SU-DHL-6 (cell line): ENCODE measurements at regions not wholly inside any gene's neighbourhood (a gene's known extent, or its start where the extent isn't known, plus 50 kb on each side); places are given as distances from the start of the nearest gene placed in this dataset.

ENCODE experiments used
- H2AFZ ChIP-seq: fragments of 200-600 bp; sonication (generic); 2 replicates; pipeline ENCODE4 v1.6.1; 2014; ENCODE audit warnings: low read depth, mild to moderate bottlenecking, moderate library complexity, mixed read lengths, antibody characterized with exemption, low read length; ENCODE audit not compliant: severe bottlenecking
- H3F3A ChIP-seq: fragments of 200-600 bp; shearing (Covaris generic); 2 replicates; pipeline ENCODE4 v1.6.0; 2016; ENCODE audit warnings: antibody characterized with exemption, mild to moderate bottlenecking; ENCODE audit not compliant: insufficient read depth
- H3K27ac ChIP-seq: fragments of 200-600 bp; sonication (generic); 2 replicates; pipeline ENCODE4 v1.5.1; 2016; ENCODE audit warnings: low read depth, mild to moderate bottlenecking, low read length, moderate library complexity, mixed read lengths
- H3K27me3 ChIP-seq: fragments of 200-600 bp; sonication (generic), shearing (Covaris generic); 2 replicates; pipeline ENCODE4 v1.6.0; 2014; ENCODE audit warnings: mild to moderate bottlenecking, low read length
- H3K36me3 ChIP-seq: fragments of 200-600 bp; sonication (generic); 2 replicates; pipeline ENCODE4 v1.6.1; 2014; ENCODE audit warnings: mild to moderate bottlenecking, low read length, mixed read lengths
- H3K4me2 ChIP-seq: fragments of 300-600, 200-600 bp; shearing (Covaris generic), sonication (generic); 2 replicates; pipeline ENCODE4 v1.6.0; 2014; ENCODE audit warnings: low read length, low read depth, mild to moderate bottlenecking; ENCODE audit not compliant: poor library complexity, severe bottlenecking
- H3K4me3 ChIP-seq: fragments of 200-600 bp; sonication (generic); 2 replicates; pipeline ENCODE4 v1.5.1; 2014; ENCODE audit warnings: antibody characterized with exemption, low read length, mild to moderate bottlenecking, mixed read lengths; ENCODE audit not compliant: insufficient read depth, poor library complexity, severe bottlenecking
- H3K79me2 ChIP-seq: fragments of 200-600 bp; sonication (generic); 2 replicates; pipeline ENCODE4 v1.6.1; 2014; ENCODE audit warnings: mild to moderate bottlenecking, low read length, moderate library complexity; ENCODE audit not compliant: insufficient read depth
- H3K9ac ChIP-seq: fragments of 200-600 bp; sonication (generic); 2 replicates; pipeline ENCODE4 v1.7.0; 2014; ENCODE audit warnings: mild to moderate bottlenecking, low read length
- H3K9me2 ChIP-seq: fragments of 200-600 bp; sonication (generic); replicated peaks from 2 replicates; pipeline ENCODE4 v1.6.1; 2014; ENCODE audit warnings: low read length; ENCODE audit not compliant: insufficient read depth
- H3K9me3 ChIP-seq: fragments of 200-600 bp; sonication (generic); 2 replicates; pipeline ENCODE4 v1.6.1; 2014; ENCODE audit warnings: low read length, mixed read lengths; ENCODE audit not compliant: insufficient read depth
- H4K20me1 ChIP-seq: fragments of 200-600 bp; sonication (generic); 2 replicates; pipeline ENCODE4 v1.6.1; 2014; ENCODE audit warnings: low read depth, mild to moderate bottlenecking, antibody characterized with exemption, low read length, moderate library complexity, mixed read lengths
- EZH2phosphoT487 ChIP-seq: fragments of 200-600 bp; sonication (generic), shearing (Covaris generic); conservative IDR thresholded peaks from 2 replicates; pipeline ENCODE4 v1.6.1; 2018; ENCODE audit warnings: mild to moderate bottlenecking, antibody characterized with exemption, low read length, moderate library complexity, mixed read lengths
- TF ChIP-seq, protein P1 (sequence below): fragments of 200-600 bp; sonication (generic); IDR thresholded peaks from one replicate; pipeline ENCODE4 v1.5.1; 2017; ENCODE audit warnings: antibody characterized with exemption, mild to moderate bottlenecking, low read length, moderate library complexity; ENCODE audit not compliant: insufficient read depth, poor library complexity, severe bottlenecking

DNA sequence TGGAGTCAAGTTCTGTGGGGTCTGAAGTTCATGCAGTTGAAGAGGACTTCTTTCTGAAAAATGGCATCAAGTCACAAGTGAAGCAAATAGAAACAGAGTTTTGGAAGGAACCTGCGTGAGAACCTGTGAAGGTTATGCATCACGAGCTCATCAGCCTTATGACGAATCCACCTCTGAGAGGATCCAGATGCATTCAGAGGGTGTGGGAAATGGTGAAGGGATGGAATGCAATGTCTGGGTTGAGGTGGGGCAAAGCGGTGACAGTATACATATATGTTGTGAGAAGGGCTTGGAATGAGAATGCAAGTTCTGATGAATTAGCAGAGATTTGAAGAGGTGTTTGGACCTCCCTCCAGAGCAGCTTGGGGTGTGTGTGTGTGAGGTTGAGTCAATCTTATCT is 382.1 kb upstream of the TBL1XR1 start:
- no peaks in the 10 kb centered on the region for H3K27me3 ChIP-seq
- H3K79me2 ChIP-seq = no peaks in the 10 kb centered on the region
- no peak overlapping the region for H3K4me2 ChIP-seq
- no peak overlapping the region for H3K9ac ChIP-seq
- H3K36me3 ChIP-seq = no peaks in the 10 kb centered on the region
- no peaks in the 10 kb centered on the region for H3F3A ChIP-seq
- no peak overlapping the region for H3K4me3 ChIP-seq
- H4K20me1 ChIP-seq = no peaks in the 10 kb centered on the region
- TF ChIP-seq EZH2phosphoT487 = no peak
- TF ChIP-seq, protein P1, sequence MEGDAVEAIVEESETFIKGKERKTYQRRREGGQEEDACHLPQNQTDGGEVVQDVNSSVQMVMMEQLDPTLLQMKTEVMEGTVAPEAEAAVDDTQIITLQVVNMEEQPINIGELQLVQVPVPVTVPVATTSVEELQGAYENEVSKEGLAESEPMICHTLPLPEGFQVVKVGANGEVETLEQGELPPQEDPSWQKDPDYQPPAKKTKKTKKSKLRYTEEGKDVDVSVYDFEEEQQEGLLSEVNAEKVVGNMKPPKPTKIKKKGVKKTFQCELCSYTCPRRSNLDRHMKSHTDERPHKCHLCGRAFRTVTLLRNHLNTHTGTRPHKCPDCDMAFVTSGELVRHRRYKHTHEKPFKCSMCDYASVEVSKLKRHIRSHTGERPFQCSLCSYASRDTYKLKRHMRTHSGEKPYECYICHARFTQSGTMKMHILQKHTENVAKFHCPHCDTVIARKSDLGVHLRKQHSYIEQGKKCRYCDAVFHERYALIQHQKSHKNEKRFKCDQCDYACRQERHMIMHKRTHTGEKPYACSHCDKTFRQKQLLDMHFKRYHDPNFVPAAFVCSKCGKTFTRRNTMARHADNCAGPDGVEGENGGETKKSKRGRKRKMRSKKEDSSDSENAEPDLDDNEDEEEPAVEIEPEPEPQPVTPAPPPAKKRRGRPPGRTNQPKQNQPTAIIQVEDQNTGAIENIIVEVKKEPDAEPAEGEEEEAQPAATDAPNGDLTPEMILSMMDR = no peak
- no peaks in the 10 kb centered on the region for H3K9me3 ChIP-seq
- no peaks in the 10 kb centered on the region for H3K9me2 ChIP-seq
- H2AFZ ChIP-seq = no peak overlapping the region
- H3K27ac ChIP-seq = no peak overlapping the region

DNA sequence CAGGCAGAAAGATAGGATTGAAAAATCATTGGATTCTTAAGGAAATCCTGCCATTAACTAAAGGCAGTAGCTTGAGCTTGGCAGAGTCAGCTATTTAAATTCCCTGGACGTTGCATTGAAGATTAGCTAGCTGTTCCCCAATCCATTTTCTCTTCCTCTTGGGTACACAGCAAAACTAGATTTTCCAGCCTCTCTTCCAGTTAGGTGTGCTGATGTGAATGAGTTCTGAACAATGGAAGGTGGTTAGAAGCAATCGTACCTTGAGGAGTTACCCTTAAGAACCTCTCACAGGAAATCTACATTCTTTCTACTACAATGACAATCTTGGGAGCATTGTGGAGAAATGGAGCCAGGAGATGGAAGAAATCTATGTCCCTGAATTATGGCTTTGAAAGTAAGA is 383.2 kb upstream of the TBL1XR1 start:
- H3K9me3 ChIP-seq = no peaks in the 10 kb centered on the region
- H3K4me3 ChIP-seq = no peak overlapping the region
- H3F3A ChIP-seq = no peaks in the 10 kb centered on the region
- no peak overlapping the region for H3K27ac ChIP-seq
- no peaks in the 10 kb centered on the region for H3K79me2 ChIP-seq
- TF ChIP-seq, protein P1 = no peak
- no peak overlapping the region for H2AFZ ChIP-seq
- H3K27me3 ChIP-seq = no peaks in the 10 kb centered on the region
- no peaks in the 10 kb centered on the region for H4K20me1 ChIP-seq
- no peak overlapping the region for H3K9ac ChIP-seq
- no peaks in the 10 kb centered on the region for H3K9me2 ChIP-seq
- H3K36me3 ChIP-seq = no peaks in the 10 kb centered on the region
- no peak overlapping the region for H3K4me2 ChIP-seq

DNA sequence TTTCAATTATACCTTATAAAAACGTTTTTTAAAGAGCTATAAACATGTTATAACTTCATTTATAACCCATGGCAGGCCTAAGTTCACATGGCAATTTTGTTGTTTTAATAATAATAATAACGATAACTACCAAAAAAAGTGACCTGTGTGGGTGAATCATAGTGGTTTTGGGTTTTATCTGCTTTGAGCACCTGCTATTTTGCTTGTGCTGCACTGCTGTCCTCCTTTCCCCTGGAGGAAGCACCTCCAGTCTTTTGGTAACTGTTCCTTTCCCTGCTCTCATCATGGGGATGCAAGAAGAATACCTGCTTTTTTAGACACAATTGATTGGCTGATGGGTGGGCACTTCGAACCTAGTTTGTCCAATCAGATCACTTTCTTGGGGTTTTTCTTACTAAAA is 388.0 kb upstream of the TBL1XR1 start:
- Histone ChIP-seq H3K27me3 (no peaks in the 10 kb centered on the region), H3K9me2 (no peaks in the 10 kb centered on the region), H3K27ac (no peak overlapping the region), H3K79me2 (no peaks in the 10 kb centered on the region), H3K36me3 (no peaks in the 10 kb centered on the region), H2AFZ (no peak overlapping the region), H3F3A (no peaks in the 10 kb centered on the region), H3K9ac (no peak overlapping the region), H3K9me3 (no peaks in the 10 kb centered on the region), H4K20me1 (no peaks in the 10 kb centered on the region), H3K4me2 (no peak overlapping the region), H3K4me3 (no peak overlapping the region)
- TF ChIP-seq, protein P1 = no peak
- TF ChIP-seq EZH2phosphoT487 = no peak

- no peak overlapping the region for H3K4me2 ChIP-seq
- no peak overlapping the region for H3K27ac ChIP-seq
- no peak overlapping the region for H3K4me3 ChIP-seq
- TF ChIP-seq, protein P1 = no peak
- no peak for TF ChIP-seq EZH2phosphoT487
- H3K9ac ChIP-seq = no peak overlapping the region
- H3K36me3 ChIP-seq = no peaks in the 10 kb centered on the region
- H3K9me2 ChIP-seq = no peaks in the 10 kb centered on the region
- H3F3A ChIP-seq = no peaks in the 10 kb centered on the region
- H3K79me2 ChIP-seq = no peaks in the 10 kb centered on the region
- no peaks in the 10 kb centered on the region for H4K20me1 ChIP-seq
- H2AFZ ChIP-seq = no peak overlapping the region
- H3K27me3 ChIP-seq = no peaks in the 10 kb centered on the region
- no peaks in the 10 kb centered on the region for H3K9me3 ChIP-seq
These were observed 391.9 kb upstream of the TBL1XR1 start for GRCh38 chr3:177589041-177589650.
